ENCODE measurements at regions not wholly inside any gene's neighbourhood (a gene's known extent, or its start where the extent isn't known, plus 50 kb on each side); places are given as distances from the start of the nearest gene placed in this dataset.
"Not testable (repeated sequence)": the region's sequence is repeated elsewhere in the genome, so short reads cannot be mapped to it uniquely, and the experiment has no call there.

DNA sequence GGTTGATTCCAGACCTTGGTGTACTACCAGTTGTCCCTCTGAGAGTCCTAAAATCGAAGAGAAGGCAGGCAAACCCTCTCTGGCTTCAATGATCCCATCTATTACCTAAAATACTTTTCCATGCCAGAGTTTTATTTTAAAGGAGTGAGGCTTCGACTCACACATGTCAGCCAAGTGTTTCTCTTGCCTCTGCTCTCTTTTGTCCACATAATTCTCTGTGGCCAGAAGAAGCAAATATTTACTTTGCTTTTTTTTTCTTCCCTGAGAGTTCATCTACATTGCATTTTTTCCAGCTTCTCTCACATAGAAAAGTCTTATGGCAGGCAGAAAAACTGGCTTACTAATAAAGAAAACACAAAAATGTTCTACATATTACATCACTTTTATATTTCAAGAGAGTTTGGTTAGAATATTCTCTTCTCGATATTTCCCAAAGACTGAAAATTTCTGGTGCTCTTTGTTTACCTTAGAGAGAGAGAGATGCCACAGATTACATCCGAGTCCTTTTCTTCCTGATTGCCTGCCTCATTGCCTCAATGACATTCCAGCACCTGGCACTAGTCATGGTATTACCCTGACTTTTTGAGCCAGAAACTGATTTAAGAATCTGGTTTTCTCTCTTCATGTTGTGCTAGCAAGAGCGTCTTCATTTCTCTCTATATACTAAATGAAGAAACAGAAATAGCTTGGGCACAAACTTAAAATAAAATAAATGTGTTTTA, 170.3 kb upstream of the FAM174A start:
- not testable (repeated sequence) for DNase-seq

DNA sequence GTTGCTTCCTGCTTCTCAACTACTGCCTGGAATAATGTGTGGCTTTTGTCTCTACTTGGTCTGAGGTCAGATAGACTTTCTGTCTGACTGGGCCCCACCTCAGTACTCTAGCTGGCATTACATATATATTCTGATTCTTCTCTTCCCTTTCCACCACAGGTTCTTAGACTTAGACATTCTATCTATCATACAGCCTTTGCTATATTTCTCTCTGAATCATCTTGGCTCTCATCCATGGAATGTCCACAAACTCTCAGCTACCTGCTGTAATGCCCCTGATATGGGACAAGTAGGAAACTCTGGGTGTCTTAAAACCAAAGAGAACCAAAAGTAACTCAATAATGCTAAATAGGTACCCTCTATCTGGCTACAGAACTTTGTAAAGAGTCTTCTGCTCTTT, 170.8 kb upstream of the FAM174A start:
- DNase-seq, result not testable (repeated sequence)

DNA sequence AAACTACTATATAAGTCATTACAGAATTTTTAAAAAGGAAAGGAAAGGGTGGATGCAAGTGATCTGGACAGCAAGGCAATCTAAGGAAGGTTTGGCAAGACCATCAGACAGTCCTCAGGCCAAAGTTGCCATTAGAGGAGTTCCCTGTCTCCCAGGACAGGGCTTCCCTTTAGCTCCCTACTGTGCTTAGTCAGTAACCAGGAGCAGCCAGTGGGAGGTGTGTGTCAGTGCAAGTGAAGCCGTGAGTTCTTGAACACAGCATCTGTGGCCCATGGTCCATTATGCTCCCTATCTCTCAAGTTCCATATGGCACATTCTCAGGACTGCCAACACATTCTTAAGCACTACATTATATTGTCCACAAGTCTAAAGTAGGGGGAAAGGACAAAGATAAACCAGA, 175.2 kb upstream of the FAM174A start:
- not testable (repeated sequence) for DNase-seq

DNA sequence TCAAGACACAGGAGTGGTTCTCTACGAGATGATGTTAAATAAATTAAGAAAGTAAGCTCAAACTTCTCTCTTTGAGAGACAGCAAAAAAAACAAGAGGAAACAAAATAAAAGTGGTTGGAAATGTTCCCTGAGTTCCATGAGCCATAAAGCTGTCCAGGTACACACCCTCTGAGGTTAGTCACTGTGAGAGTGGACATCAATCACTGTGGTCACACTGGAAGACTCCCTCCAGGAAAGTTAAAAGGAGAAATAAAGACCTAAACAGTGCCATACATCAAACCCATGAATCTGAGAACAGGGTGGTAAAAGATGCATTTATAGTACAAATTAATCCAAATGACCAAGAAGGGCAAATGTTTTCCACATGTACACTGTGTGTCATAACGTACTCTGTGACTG, 188.9 kb upstream of the FAM174A start:
- not testable (repeated sequence) for DNase-seq

GRCh38 chr5:100341485-100341884, 193.7 kb upstream of the FAM174A start:
- not testable (repeated sequence) for DNase-seq

GRCh38 chr5:100322483-100322882, 212.7 kb upstream of the FAM174A start:
- no peak for DNase-seq

- DNase-seq, result no peak
Observed at GRCh38 chr5:100319885-100320284, 215.3 kb upstream of the FAM174A start.

DNA sequence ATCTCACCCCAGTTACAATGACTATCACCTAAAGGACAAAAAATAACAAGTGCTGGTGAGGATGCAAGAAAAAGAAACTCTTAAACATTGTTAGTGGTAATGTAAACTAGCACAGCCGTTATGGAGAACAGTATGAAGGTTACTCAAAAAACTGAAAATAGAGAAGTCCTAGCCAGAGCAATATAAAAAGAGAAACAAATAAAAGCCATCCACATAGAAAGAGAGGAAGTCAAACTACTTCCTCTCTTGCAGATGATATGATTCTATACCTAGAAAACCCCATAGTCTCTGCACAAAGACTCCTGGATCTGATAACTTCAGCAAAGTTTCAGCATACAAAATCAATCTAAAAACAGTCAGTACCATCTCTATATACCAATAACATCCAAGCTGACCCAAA, 221.5 kb upstream of the FAM174A start:
- DNase-seq, result no peak

GRCh38 chr5:100311806-100312205, 223.4 kb upstream of the FAM174A start:
- no peak for DNase-seq

GRCh38 chr5:100306000-100306399, 229.2 kb upstream of the FAM174A start:
- no peak for DNase-seq

DNA sequence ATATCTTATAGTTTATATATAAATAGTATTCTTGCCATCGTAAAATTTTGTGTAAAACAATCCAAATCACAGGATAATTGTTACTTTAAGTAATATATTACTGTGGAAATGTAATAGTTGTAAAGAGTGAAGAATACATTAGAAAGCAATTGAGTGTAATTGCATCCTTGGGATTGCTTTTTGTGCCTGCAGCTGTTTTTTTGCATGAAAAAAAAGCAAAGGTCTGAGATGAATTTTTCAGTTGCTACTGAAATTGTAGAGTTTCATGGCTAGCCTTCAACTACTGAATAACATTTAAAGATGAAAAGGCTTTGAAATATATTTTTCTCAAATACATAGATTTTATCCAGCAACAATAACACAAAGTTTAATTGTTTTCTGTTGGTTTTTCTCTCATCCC, 232.0 kb upstream of the FAM174A start:
- DNase-seq, result no peak

DNA sequence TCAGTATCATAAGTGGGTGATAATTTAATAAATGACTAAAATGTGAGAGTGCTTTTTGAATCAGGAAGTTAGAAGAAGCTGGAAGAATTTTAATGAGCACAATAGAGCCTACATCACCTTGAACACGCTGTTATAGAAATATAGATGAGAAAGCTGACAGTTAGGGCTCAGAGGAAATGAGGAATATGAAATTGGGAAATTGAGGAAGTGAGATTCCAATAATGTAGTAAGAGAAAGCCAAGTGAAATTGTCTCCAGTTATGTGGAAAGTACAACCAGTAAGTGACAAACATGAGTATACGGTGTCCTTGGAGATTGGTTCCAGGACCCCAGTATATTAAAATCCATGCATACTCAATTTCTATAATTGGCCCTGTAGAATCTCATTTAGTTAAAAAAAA, 235.9 kb upstream of the FAM174A start:
- no peak for DNase-seq

GRCh38 chr5:100276071-100276470, 259.1 kb upstream of the FAM174A start:
- no peak for DNase-seq

DNA sequence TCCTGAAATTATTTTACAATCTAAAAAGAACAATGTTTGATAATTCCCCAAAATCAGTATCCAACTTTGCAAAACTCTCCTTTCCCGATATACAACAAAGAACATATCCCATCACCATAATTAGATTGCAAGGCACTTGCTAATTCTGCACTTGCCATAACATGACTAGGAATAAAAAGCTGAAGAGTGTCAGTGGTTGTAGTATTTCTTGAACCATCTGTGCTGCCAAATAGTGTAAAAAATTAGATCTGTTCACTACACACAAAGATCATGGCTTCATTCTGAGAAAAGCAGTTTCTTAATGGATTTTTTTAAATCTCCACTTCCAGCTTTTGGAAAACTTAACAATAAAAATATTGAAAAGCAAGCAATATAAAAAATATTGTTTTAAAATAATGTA, 259.5 kb upstream of the FAM174A start:
- no peak for DNase-seq

- DNase-seq, result no peak
Observed at GRCh38 chr5:100273846-100274580, 261.2 kb upstream of the FAM174A start.

GRCh38 chr5:100270023-100270771, 265.0 kb upstream of the FAM174A start:
- DNase-seq, result no peak

GRCh38 chr5:100260968-100261367, 274.2 kb upstream of the FAM174A start:
- DNase-seq, result no peak

DNA sequence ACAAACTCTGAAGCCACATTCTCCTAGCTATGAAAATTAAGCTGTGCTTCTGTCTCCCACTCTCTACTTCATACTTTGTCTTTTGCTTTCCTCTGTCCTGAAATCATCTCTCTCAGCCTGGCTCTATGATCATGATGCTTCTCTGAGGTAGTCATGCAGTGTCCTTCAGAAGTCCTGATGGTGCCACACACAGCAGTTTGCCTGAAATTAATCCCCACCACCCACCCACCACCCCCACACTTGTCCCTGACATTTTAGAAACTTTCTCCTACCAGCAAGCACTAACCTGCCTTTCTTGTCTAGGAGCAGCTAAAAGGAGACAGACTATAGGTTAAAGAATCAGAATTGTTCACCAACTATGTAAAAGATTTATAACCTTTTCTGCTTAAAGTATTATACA, 282.2 kb upstream of the FAM174A start:
- no peak for DNase-seq

DNA sequence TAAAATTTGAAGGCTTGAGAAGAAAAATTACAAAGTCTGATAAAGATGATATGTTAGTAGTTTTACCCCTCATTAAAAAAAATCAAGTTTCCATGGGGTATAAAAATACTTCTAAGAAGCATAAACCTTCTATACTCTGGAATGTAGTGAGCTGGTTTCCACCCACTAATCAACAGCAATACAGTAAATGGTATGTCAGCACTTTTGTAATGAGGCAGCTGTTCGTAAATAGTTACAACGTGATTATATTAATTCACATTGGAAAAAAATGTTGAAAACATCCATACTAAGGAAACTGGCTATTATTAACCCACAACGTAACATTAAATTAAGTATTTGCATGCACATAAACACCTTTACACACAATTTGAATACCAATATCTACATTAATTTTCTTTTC, 283.1 kb upstream of the FAM174A start:
- no peak for DNase-seq

DNA sequence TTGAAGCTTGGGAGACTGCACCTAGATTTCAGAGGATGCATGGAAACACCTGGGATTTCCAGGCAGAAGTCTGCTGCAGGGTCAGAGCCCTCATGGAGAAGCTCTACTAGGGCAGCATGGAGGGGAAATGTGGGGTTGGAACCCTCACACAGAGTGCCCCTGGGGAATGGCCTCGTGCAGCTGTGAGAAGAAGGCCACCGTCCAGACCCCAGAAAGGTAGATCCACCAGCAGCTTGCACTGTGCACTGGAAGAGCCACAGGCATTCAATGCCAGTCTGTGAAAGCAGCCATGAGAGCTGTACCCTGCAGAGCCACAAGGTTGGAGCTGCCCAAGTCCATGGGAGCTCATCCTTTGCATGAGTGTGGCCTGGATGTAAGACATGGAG, 285.3 kb upstream of the FAM174A start:
- no peak for DNase-seq

- no peak for DNase-seq
Observed at GRCh38 chr5:100249211-100249883, 285.8 kb upstream of the FAM174A start.

DNA sequence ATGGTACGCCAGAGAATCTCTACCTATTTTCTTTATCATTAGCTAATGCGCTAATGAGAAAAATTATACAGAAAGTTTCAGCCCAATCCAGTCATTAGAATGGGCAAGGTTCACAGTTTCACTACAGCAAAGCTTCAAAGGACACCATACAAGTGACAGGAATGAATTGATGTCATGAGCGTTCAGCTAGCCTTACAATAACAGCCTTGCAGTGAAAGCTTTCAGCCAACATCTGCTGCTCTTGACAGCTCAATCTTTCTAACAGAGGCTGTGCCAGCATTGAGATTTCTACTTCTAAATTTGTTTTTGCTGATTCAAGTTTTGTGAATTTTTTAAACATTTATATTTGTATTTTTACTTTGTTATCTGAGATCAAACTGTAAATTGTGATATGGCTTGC, 302.4 kb upstream of the FAM174A start:
- DNase-seq, result no peak

DNA sequence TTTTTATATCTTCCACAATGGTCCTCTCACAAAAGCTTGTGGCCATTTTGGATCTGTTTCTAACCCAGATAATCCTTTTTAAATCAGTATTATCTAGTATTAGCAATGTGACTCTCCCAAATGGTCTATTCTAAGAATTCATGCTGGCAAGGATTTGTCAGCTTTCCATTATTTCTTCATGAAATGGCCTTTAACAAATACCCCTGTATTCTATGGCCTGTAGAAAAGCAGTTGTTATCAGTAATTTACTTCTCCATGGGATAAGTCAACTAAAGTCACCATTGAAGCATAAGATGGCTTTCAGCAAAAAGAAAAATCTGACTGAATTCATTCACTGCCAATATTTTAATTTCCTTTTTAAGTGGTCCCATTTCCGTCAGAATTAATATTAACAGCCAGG, 346.4 kb upstream of the FAM174A start:
- no peak for DNase-seq

Measured in GDM1 (cell line).